WTC11 (cell line): ENCODE measurements at regions not wholly inside any gene's neighbourhood (a gene's known extent, or its start where the extent isn't known, plus 50 kb on each side); places are given as distances from the start of the nearest gene placed in this dataset.

Experiments used
- ATAC-seq: fragments of 200-7000 bp; cut with Tn5 transposase; 2 replicates; pipeline ENCODE4 v1.10.0; 2021; ENCODE audit warnings: mild to moderate bottlenecking, moderate library complexity
- CTCF ChIA-PET: fragments of 300-600 bp; sonication (Branson Sonifier 250); formaldehyde crosslinking; loops from one replicate; lab custom pipeline; 2021; ENCODE audit warnings: antibody characterized with exemption; lab: Charles Lee
- POLR2A ChIA-PET: fragments of 350-600 bp; sonication (Branson Sonifier 250); formaldehyde crosslinking; loops from one replicate; lab custom pipeline; 2021; ENCODE audit warnings: antibody characterized with exemption; lab: Charles Lee
- DNase-seq: peaks from one replicate; pipeline ENCODE4 v3.0.0; 2021; ENCODE audit warnings: low spot score
- H3K27ac Mint-ChIP-seq: 2 replicates; pipeline ENCODE4 v1.8.0; 2021; ENCODE audit warnings: mixed read lengths
- H3K27me3 Mint-ChIP-seq: 2 replicates; pipeline ENCODE4 v1.8.0; 2021; ENCODE audit warnings: low read depth, mild to moderate bottlenecking, moderate library complexity, mixed read lengths
- H3K36me3 Mint-ChIP-seq: 2 replicates; pipeline ENCODE4 v1.8.0; 2021; ENCODE audit warnings: mixed read lengths
- H3K4me1 Mint-ChIP-seq: 2 replicates; pipeline ENCODE4 v1.8.0; 2022; ENCODE audit warnings: mixed read lengths
- H3K4me3 Mint-ChIP-seq: 2 replicates; pipeline ENCODE4 v1.8.0; 2021; ENCODE audit warnings: mild to moderate bottlenecking, moderate library complexity, mixed read lengths
- H3K9me3 Mint-ChIP-seq: 2 replicates; pipeline ENCODE4 v1.8.0; 2021; ENCODE audit warnings: mixed read lengths
- AFF4 ChIP-seq: sonication (generic); formaldehyde crosslinking; IDR thresholded peaks from 2 replicates; pipeline ENCODE4 v1.8.1; 2023; ENCODE audit warnings: mild to moderate bottlenecking, missing genetic modification reagents, borderline replicate concordance
- FOXJ3 ChIP-seq: sonication (generic); formaldehyde crosslinking; IDR thresholded peaks from 2 replicates; pipeline ENCODE4 v1.9.0; 2021; ENCODE audit warnings: missing genetic modification reagents, mild to moderate bottlenecking, borderline replicate concordance
- FOXK1 ChIP-seq: sonication (generic); formaldehyde crosslinking; IDR thresholded peaks from 2 replicates; pipeline ENCODE4 v1.8.0; 2022; ENCODE audit warnings: mild to moderate bottlenecking, moderate library complexity, missing genetic modification reagents
- FOXP4 ChIP-seq: sonication (generic); formaldehyde crosslinking; IDR thresholded peaks from 2 replicates; pipeline ENCODE4 v1.8.0; 2022; ENCODE audit warnings: mild to moderate bottlenecking, missing genetic modification reagents
- MLX ChIP-seq: sonication (generic); formaldehyde crosslinking; IDR thresholded peaks from 2 replicates; pipeline ENCODE4 v1.8.1; 2023; ENCODE audit warnings: mild to moderate bottlenecking, missing genetic modification reagents, moderate library complexity
- MXD4 ChIP-seq: fragments of 250-450 bp; sonication (Bioruptor Pico); IDR thresholded peaks from 2 replicates; pipeline ENCODE4 v1.8.0; 2021; ENCODE audit warnings: mild to moderate bottlenecking, moderate library complexity, borderline replicate concordance
- NFATC4 ChIP-seq: fragments of 250-450 bp; sonication (Bioruptor Pico); IDR thresholded peaks from 2 replicates; pipeline ENCODE4 v1.9.0; 2021; ENCODE audit warnings: mild to moderate bottlenecking
- NR1H2 ChIP-seq: sonication (generic); formaldehyde crosslinking; IDR thresholded peaks from 2 replicates; pipeline ENCODE4 v1.9.0; 2021; ENCODE audit warnings: mild to moderate bottlenecking, moderate library complexity, missing genetic modification reagents
- NR3C1 ChIP-seq: sonication (generic); formaldehyde crosslinking; conservative IDR thresholded peaks from 2 replicates; pipeline ENCODE4 v1.8.1; 2023; ENCODE audit warnings: low read depth, mild to moderate bottlenecking, missing genetic modification reagents
- SMAD3 ChIP-seq: sonication (generic); formaldehyde crosslinking; IDR thresholded peaks from 2 replicates; pipeline ENCODE4 v1.8.0; 2022; ENCODE audit warnings: missing genetic modification reagents, mild to moderate bottlenecking, borderline replicate concordance
- ZNF138 ChIP-seq: sonication (generic); formaldehyde crosslinking; conservative IDR thresholded peaks from 2 replicates; pipeline ENCODE4 v1.8.1; 2022; ENCODE audit warnings: mild to moderate bottlenecking, moderate library complexity, missing genetic modification reagents
- ZNF263 ChIP-seq: sonication (generic); formaldehyde crosslinking; IDR thresholded peaks from 2 replicates; pipeline ENCODE4 v1.8.1; 2022; ENCODE audit warnings: low read depth, mild to moderate bottlenecking, moderate library complexity, missing genetic modification reagents
- ZNF396 ChIP-seq: fragments of 250-450 bp; sonication (Bioruptor Pico); IDR thresholded peaks from 2 replicates; pipeline ENCODE4 v1.8.0; 2021; ENCODE audit warnings: mild to moderate bottlenecking, moderate library complexity, borderline replicate concordance
- ZNF425 ChIP-seq: fragments of 250-450 bp; sonication (Bioruptor Pico); conservative IDR thresholded peaks from 2 replicates; pipeline ENCODE4 v1.9.0; 2021; ENCODE audit warnings: mild to moderate bottlenecking
- TF ChIP-seq, protein P1 (sequence below): sonication (generic); formaldehyde crosslinking; conservative IDR thresholded peaks from 2 replicates; pipeline ENCODE4 v1.8.1; 2022; ENCODE audit warnings: mild to moderate bottlenecking, missing genetic modification reagents
- TF ChIP-seq, protein P2 (sequence below): sonication (generic); formaldehyde crosslinking; IDR thresholded peaks from 2 replicates; pipeline ENCODE4 v1.8.1; 2022; ENCODE audit warnings: low read depth, missing genetic modification reagents, borderline replicate concordance
- TF ChIP-seq, protein P3 (sequence below): sonication (generic); formaldehyde crosslinking; IDR thresholded peaks from 2 replicates; pipeline ENCODE4 v1.8.1; 2023; ENCODE audit warnings: mild to moderate bottlenecking, missing genetic modification reagents
- TF ChIP-seq, protein P4 (sequence below): fragments of 250-450 bp; sonication (Bioruptor Pico); IDR thresholded peaks from 2 replicates; pipeline ENCODE4 v1.9.0; 2021; ENCODE audit warnings: moderate library complexity, mild to moderate bottlenecking, inconsistent platforms, borderline replicate concordance
- TF ChIP-seq, protein P5 (sequence below): fragments of 250-450 bp; sonication (Bioruptor Pico); IDR thresholded peaks from 2 replicates; pipeline ENCODE4 v1.9.0; 2021; ENCODE audit warnings: mild to moderate bottlenecking

DNA sequence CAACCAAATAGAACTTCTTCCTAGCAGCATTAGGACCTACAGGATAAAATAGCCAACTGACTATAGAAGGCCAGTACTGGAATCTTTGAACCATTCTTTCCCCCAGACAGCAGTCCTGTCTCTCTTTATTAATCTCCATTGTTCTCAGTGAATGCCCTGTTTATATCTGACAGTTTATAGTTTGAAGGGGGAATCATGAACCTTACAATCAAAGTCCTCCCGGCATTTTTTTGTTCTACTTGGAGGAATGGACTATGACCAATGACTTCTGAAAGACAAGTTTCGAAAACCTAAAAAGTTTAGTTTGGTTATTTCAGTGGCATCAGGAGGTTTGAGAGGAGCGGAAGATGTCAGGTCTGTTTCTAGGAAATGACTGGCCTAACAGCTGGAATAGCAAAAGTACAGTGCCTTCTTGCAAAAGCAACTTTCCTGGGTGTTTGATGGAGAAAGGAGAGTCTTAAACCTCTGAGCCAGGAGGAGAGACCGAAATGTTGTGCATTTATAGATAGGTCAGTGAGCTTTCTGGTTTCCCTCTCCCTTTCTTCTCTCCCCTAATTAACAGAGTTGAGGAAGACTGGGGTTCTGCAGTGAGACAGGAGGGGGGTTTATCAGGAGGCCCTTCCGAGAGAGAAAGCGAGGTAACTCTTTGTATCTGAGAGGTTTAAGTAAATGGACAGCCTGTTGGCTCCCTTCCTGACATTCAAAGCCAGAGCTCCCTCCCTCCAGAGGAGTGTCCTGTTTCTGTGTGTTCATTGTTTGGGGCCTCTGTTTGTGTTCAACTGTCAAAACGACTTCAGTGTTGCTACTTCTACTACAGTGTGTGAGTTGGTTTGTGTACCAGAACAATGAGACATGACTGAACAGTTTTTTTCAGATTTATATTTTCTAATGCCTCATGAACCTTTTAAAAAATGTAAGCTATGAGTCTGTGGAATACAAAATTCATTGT lies 383.0 kb upstream of the RARB start:
- peaks cover 14% of the 10 kb centered on the region for H3K9me3 Mint-ChIP-seq
- H3K4me3 Mint-ChIP-seq = no peak overlapping the region
- H3K27me3 Mint-ChIP-seq = no peaks in the 10 kb centered on the region
- ChIA-PET CTCF (interaction anchor here (1.7 to 2.0 kb wide), 2 partner anchors 10 to 12 kb away, joined by 4 to 15 read pairs; no protein-coding TSS in a partner anchor), POLR2A (interaction anchor here (0.5 kb wide), 1 partner anchor 775 kb away, joined by 3 read pairs; no protein-coding TSS in a partner anchor)
- H3K36me3 Mint-ChIP-seq = peaks cover 3% of the 10 kb centered on the region; the same call in 1 of the 2 replicates
- no peak for DNase-seq
- TF ChIP-seq AFF4 (CRISPR knock-in tag) (no peak), ZNF138 (CRISPR knock-in tag) (no peak), FOXK1 (CRISPR knock-in tag) (no peak), ZNF425 (CRISPR knock-in tag) (no peak), FOXJ3 (CRISPR knock-in tag) (no peak), NR1H2 (CRISPR knock-in tag) (no peak), MLX (CRISPR knock-in tag) (no peak), FOXP4 (CRISPR knock-in tag) (no peak), ZNF263 (CRISPR knock-in tag) (no peak), SMAD3 (CRISPR knock-in tag) (no peak), MXD4 (CRISPR knock-in tag) (no peak), NFATC4 (no peak), ZNF396 (no peak), NR3C1 (no peak)
- TF ChIP-seq, protein P1, sequence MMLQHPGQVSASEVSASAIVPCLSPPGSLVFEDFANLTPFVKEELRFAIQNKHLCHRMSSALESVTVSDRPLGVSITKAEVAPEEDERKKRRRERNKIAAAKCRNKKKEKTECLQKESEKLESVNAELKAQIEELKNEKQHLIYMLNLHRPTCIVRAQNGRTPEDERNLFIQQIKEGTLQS (CRISPR knock-in tag) = no peak
- TF ChIP-seq, protein P2, sequence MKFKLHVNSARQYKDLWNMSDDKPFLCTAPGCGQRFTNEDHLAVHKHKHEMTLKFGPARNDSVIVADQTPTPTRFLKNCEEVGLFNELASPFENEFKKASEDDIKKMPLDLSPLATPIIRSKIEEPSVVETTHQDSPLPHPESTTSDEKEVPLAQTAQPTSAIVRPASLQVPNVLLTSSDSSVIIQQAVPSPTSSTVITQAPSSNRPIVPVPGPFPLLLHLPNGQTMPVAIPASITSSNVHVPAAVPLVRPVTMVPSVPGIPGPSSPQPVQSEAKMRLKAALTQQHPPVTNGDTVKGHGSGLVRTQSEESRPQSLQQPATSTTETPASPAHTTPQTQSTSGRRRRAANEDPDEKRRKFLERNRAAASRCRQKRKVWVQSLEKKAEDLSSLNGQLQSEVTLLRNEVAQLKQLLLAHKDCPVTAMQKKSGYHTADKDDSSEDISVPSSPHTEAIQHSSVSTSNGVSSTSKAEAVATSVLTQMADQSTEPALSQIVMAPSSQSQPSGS (CRISPR knock-in tag) = no peak
- TF ChIP-seq, protein P3, sequence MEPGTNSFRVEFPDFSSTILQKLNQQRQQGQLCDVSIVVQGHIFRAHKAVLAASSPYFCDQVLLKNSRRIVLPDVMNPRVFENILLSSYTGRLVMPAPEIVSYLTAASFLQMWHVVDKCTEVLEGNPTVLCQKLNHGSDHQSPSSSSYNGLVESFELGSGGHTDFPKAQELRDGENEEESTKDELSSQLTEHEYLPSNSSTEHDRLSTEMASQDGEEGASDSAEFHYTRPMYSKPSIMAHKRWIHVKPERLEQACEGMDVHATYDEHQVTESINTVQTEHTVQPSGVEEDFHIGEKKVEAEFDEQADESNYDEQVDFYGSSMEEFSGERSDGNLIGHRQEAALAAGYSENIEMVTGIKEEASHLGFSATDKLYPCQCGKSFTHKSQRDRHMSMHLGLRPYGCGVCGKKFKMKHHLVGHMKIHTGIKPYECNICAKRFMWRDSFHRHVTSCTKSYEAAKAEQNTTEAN = no peak
- TF ChIP-seq, protein P4, sequence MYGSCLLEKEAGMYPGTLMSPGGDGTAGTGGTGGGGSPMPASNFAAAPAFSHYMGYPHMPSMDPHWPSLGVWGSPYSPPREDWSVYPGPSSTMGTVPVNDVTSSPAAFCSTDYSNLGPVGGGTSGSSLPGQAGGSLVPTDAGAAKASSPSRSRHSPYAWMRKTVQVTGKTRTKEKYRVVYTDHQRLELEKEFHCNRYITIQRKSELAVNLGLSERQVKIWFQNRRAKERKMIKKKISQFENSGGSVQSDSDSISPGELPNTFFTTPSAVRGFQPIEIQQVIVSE (CRISPR knock-in tag) = no peak
- TF ChIP-seq, protein P5, sequence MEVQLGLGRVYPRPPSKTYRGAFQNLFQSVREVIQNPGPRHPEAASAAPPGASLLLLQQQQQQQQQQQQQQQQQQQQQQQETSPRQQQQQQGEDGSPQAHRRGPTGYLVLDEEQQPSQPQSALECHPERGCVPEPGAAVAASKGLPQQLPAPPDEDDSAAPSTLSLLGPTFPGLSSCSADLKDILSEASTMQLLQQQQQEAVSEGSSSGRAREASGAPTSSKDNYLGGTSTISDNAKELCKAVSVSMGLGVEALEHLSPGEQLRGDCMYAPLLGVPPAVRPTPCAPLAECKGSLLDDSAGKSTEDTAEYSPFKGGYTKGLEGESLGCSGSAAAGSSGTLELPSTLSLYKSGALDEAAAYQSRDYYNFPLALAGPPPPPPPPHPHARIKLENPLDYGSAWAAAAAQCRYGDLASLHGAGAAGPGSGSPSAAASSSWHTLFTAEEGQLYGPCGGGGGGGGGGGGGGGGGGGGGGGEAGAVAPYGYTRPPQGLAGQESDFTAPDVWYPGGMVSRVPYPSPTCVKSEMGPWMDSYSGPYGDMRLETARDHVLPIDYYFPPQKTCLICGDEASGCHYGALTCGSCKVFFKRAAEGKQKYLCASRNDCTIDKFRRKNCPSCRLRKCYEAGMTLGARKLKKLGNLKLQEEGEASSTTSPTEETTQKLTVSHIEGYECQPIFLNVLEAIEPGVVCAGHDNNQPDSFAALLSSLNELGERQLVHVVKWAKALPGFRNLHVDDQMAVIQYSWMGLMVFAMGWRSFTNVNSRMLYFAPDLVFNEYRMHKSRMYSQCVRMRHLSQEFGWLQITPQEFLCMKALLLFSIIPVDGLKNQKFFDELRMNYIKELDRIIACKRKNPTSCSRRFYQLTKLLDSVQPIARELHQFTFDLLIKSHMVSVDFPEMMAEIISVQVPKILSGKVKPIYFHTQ (CRISPR knock-in tag) = no peak
- TF ChIP-seq, all 79 proteins: peak for 0
- Mint-ChIP-seq H3K27ac (no peak overlapping the region), H3K4me1 (peaks cover 7% of the 10 kb centered on the region)
- peak; percentile 64 for ATAC-seq
